K562 (cell line): ENCODE measurements at regions not wholly inside any gene's neighbourhood (a gene's known extent, or its start where the extent isn't known, plus 50 kb on each side); places are given as distances from the start of the nearest gene placed in this dataset.

ENCODE experiments used
- ATAC-seq: fragments of 200-7000 bp; cut with Tn5 transposase; 3 replicates; pipeline ENCODE4 v1.9.1; 2020; ENCODE audit warnings: moderate library complexity
- BruUV-seq: library from RNA; stranded (reverse); fragments of 400-500 nt; replicated peaks from 2 replicates; lab custom pipeline; 2021; lab: Mats Ljungman, UMichigan
- CTCF ChIA-PET: fragments of 300-600 bp; formaldehyde crosslinking; extraction: SDS; loops from one replicate; lab custom pipeline; 2021; ENCODE audit warnings: low intra/inter-chr PET ratio; lab: Yijun Ruan, JAX
- POLR2A ChIA-PET: fragments of 300-600, 350-650 bp; sonication (Branson Sonifier 250); formaldehyde crosslinking; extraction: SDS; loops from one replicate; lab custom pipeline; 2021; ENCODE audit warnings: antibody characterized with exemption, inconsistent platforms; lab: Yijun Ruan, JAX
- DNase-seq, 4 experiments: peaks; one replicate each; pipeline versions ENCODE4 v3.0.0 to v3.0.0-alpha.2; 2011 to 2018; ENCODE audit warnings: low spot score in 3 of 4, mixed read lengths in 3 of 4; ENCODE audit errors: extremely low read depth in 1 of 4
- FAIRE-seq: peaks from 2 replicates; lab custom pipeline; 2011; peaks lifted over from hg19 to GRCh38; lab: Jason Lieb, UNC
- H2AFZ ChIP-seq: 2 replicates; pipeline ENCODE4 v1.6.0; 2011; ENCODE audit warnings: low read depth, low read length, control low read depth, inconsistent platforms
- H3K27ac ChIP-seq: fragments of 200-600 bp; 3 replicates; pipeline ENCODE4 v1.8.0; 2011; ENCODE audit warnings: low read depth, mild to moderate bottlenecking, control low read depth, inconsistent platforms, low read length, moderate library complexity, mixed read lengths; ENCODE audit errors: extremely low read depth
- H3K27me3 ChIP-seq, 2 experiments: fragments of 300-600 bp in 1 of 2; 2 replicates in 1 of 2; 3 replicates in 1 of 2; pipeline versions ENCODE4 v1.6.0 to v1.8.0; 2011; ENCODE audit warnings: inconsistent platforms in 2 of 2, low read length in 2 of 2, mild to moderate bottlenecking in 1 of 2, mixed read lengths in 1 of 2, moderate library complexity in 1 of 2; ENCODE audit not compliant: control insufficient read depth in 2 of 2, insufficient read depth in 2 of 2
- H3K36me3 ChIP-seq: fragments of 300-600 bp; 3 replicates; pipeline ENCODE4 v1.8.0; 2011; ENCODE audit warnings: mild to moderate bottlenecking, low read length, inconsistent platforms; ENCODE audit not compliant: control insufficient read depth, insufficient read depth
- H3K4me1 ChIP-seq, 2 experiments: fragments of 200-600 bp in 1 of 2; replicated peaks in 1 of 2; 2 replicates in 1 of 2; 3 replicates in 1 of 2; pipeline versions ENCODE4 v1.5.1 to v1.8.0; 2011; ENCODE audit warnings: inconsistent platforms in 2 of 2, low read length in 2 of 2, mild to moderate bottlenecking in 1 of 2, mixed read lengths in 1 of 2, moderate library complexity in 1 of 2; ENCODE audit not compliant: control insufficient read depth in 2 of 2, insufficient read depth in 2 of 2
- H3K4me2 ChIP-seq: 2 replicates; pipeline ENCODE4 v1.6.1; 2011; ENCODE audit warnings: low read length, control low read depth, inconsistent platforms, mixed read lengths; ENCODE audit not compliant: insufficient read depth
- H3K4me3 ChIP-seq: fragments of 200-600 bp; sonication (generic), shearing (Covaris generic); 2 replicates; pipeline ENCODE4 v1.5.1; 2016; ENCODE audit warnings: control low read depth, inconsistent platforms
- H3K79me2 ChIP-seq: fragments of 200-600 bp; 3 replicates; pipeline ENCODE4 v1.8.0; 2011; ENCODE audit warnings: low read length, inconsistent platforms; ENCODE audit not compliant: control insufficient read depth, insufficient read depth
- H3K9ac ChIP-seq, 2 experiments: 2 replicates each; pipeline versions ENCODE4 v1.6.0 to v1.6.1; 2011; ENCODE audit warnings: low read depth in 2 of 2, low read length in 2 of 2, control low read depth in 1 of 2, inconsistent platforms in 1 of 2, mild to moderate bottlenecking in 1 of 2, mixed read lengths in 1 of 2; ENCODE audit not compliant: insufficient read depth in 1 of 2
- H3K9me1 ChIP-seq: one replicate; pipeline ENCODE4 v1.6.0; 2011; ENCODE audit warnings: inconsistent platforms, mild to moderate bottlenecking, low read length, moderate library complexity; ENCODE audit not compliant: control insufficient read depth, insufficient read depth
- H3K9me3 ChIP-seq: replicated peaks from 2 replicates; pipeline ENCODE4 v1.5.1; 2011; ENCODE audit warnings: low read depth, low read length, inconsistent platforms; ENCODE audit not compliant: control insufficient read depth, insufficient read depth
- H4K20me1 ChIP-seq: replicated peaks from 2 replicates; pipeline ENCODE4 v1.6.1; 2011; ENCODE audit warnings: low read length, inconsistent platforms, mixed read lengths; ENCODE audit not compliant: control insufficient read depth, insufficient read depth
- ARNT ChIP-seq, 2 experiments: fragments of 450-650 bp; IDR thresholded peaks; 2 replicates each; pipeline ENCODE4 v1.6.1; 2016; ENCODE audit warnings: mild to moderate bottlenecking in 1 of 2
- EP300 ChIP-seq: IDR thresholded peaks from 2 replicates; pipeline ENCODE4 v1.6.1; 2012; ENCODE audit warnings: low read length, improper control_type of control experiment
- HNRNPL ChIP-seq: fragments of 200-400 bp; formaldehyde crosslinking; IDR thresholded peaks from 2 replicates; pipeline ENCODE4 v1.6.1; 2017; ENCODE audit warnings: low read depth, mild to moderate bottlenecking, low read length
- MITF ChIP-seq: IDR thresholded peaks from 2 replicates; pipeline ENCODE4 v1.6.1; 2014; ENCODE audit warnings: antibody characterized with exemption
- NFE2L1 ChIP-seq: fragments of 450-650 bp; IDR thresholded peaks from 2 replicates; pipeline ENCODE4 v1.6.1; 2016; ENCODE audit warnings: missing genetic modification characterization, low read depth, mild to moderate bottlenecking, missing compliant biosample characterization, moderate library complexity, borderline replicate concordance
- WGBS: fragments of 100-300 bp; shearing (Covaris generic); methylation state at CpG from one replicate; pipeline ENCODE4 v1.1.6; 2016; ENCODE audit warnings: low coverage, mixed read lengths; ENCODE audit not compliant: insufficient coverage; ENCODE audit errors: missing lambda C conversion rate; 5-methylcytosine and 5-hydroxymethylcytosine counted together
- in situ Hi-C: fragments of 300-500 bp; cut with MboI; formaldehyde crosslinking; loops from 4 replicates; pipeline ENCODE4 v1.15.0; 2018; ENCODE audit warnings: inconsistent platforms, mixed read lengths
- intact Hi-C: fragments of 100-400 bp; cut with micrococcal nuclease; formaldehyde crosslinking; loops from 2 replicates; pipeline ENCODE4 v1.14.2; 2022

- TF ChIP-seq ARNT (IDR thresholded peaks at IDR 0.05), result no peak
- no peak for TF ChIP-seq EP300
- TF ChIP-seq NFE2L1, result no peak
These were observed 1083.9 kb downstream of the DIPK2A start (continued) for GRCh38 chr3:145055375-145056076.

- TF ChIP-seq MITF, result no peak
- TF ChIP-seq HNRNPL, result no peak
- H2AFZ ChIP-seq, result no peak overlapping the region
- WGBS, result 0% methylated on average over 1 of the region's 1 CpG
- in situ Hi-C loops, result no loop called here
- ChIA-PET POLR2A (no interaction called here), CTCF (no interaction called here)
- no peaks in the 10 kb centered on the region for H4K20me1 ChIP-seq
- no peaks in the 10 kb centered on the region for H3K27me3 ChIP-seq
- no peak overlapping the region for H3K4me2 ChIP-seq
- H3K79me2 ChIP-seq, result no peaks in the 10 kb centered on the region
- H3K9me3 ChIP-seq, result no peaks in the 10 kb centered on the region; the same call in 1 of the 2 replicates
- BruUV-seq, result no TSS peak
- H3K36me3 ChIP-seq, result no peaks in the 10 kb centered on the region
- FAIRE-seq, result no peak
- no peak overlapping the region for H3K27ac ChIP-seq
- no peak overlapping the region for H3K9ac ChIP-seq
- H3K4me1 ChIP-seq, result no peaks in the 10 kb centered on the region
- ATAC-seq, result no peak
- no peaks in the 10 kb centered on the region for H3K9me1 ChIP-seq
- DNase-seq, result no peak
- H3K4me3 ChIP-seq, result no peak overlapping the region
- intact Hi-C loops, result no loop called here
These were observed 1086.9 kb downstream of the DIPK2A start for GRCh38 chr3:145058483-145058882.
